Astrocyte of the spinal cord (primary cell): ENCODE measurements at regions not wholly inside any gene's neighbourhood (a gene's known extent, or its start where the extent isn't known, plus 50 kb on each side); places are given as distances from the start of the nearest gene placed in this dataset.

Experiments
- DNase-seq: peaks from one replicate; pipeline ENCODE4 v3.0.0; 2011; ENCODE audit warnings: low read depth, low spot score
- H3K4me3 ChIP-seq: 2 replicates; pipeline ENCODE4 v1.5.1; 2011; ENCODE audit warnings: low read depth, mild to moderate bottlenecking, low read length, moderate library complexity
- CTCF ChIP-seq: IDR thresholded peaks from 2 replicates; pipeline ENCODE4 v1.5.1; 2012; ENCODE audit warnings: low read depth, mild to moderate bottlenecking, low read length, inconsistent platforms
- in situ Hi-C: cut with HindIII; loops from 2 replicates; pipeline ENCODE4 v1.10.0; 2017; ENCODE audit warnings: low sequenced_read_pairs

GRCh38 chr22:47298017-47298785 is 535.8 kb downstream of the TBC1D22A start:
- no peak for DNase-seq
- H3K4me3 ChIP-seq, result no peak overlapping the region
- TF ChIP-seq CTCF, result no peak
- in situ Hi-C loops, result no loop called here

GRCh38 chr22:47297261-47298016 is 535.0 kb downstream of the TBC1D22A start:
- in situ Hi-C loops, result no loop called here
- DNase-seq, result no peak
- TF ChIP-seq CTCF, result no peak
- H3K4me3 ChIP-seq, result no peak overlapping the region

- H3K4me3 ChIP-seq, result no peak overlapping the region
- in situ Hi-C loops, result no loop called here
- no peak for DNase-seq
- no peak for TF ChIP-seq CTCF
Observed at GRCh38 chr22:47296405-47297260, 534.2 kb downstream of the TBC1D22A start.

- in situ Hi-C loops, result no loop called here
- no peak for DNase-seq
- no peak overlapping the region for H3K4me3 ChIP-seq
- no peak for TF ChIP-seq CTCF
Observed at GRCh38 chr22:47295982-47296381, 533.5 kb downstream of the TBC1D22A start.

GRCh38 chr22:47295226-47295901 is 532.9 kb downstream of the TBC1D22A start:
- DNase-seq, result no peak
- no peak overlapping the region for H3K4me3 ChIP-seq
- no peak for TF ChIP-seq CTCF
- in situ Hi-C loops, result no loop called here

GRCh38 chr22:47294576-47294975 is 532.1 kb downstream of the TBC1D22A start:
- DNase-seq, result no peak
- in situ Hi-C loops, result no loop called here
- no peak overlapping the region for H3K4me3 ChIP-seq
- TF ChIP-seq CTCF, result no peak
